Activated CD8-positive, alpha-beta T cell treated with anti-CD3 and anti-CD28 coated beads for 36 hours (primary cell): ENCODE measurements at regions not wholly inside any gene's neighbourhood (a gene's known extent, or its start where the extent isn't known, plus 50 kb on each side); places are given as distances from the start of the nearest gene placed in this dataset.

Experiments used
- ATAC-seq: fragments of 200-7000 bp; cut with Tn5 transposase; one replicate; pipeline ENCODE4 v1.10.0; 2021; ENCODE audit warnings: mild to moderate bottlenecking, moderate library complexity
- CTCF ChIA-PET: fragments of 350-600 bp; sonication (Branson Sonifier 250); formaldehyde crosslinking; loops from one replicate; lab custom pipeline; 2021; ENCODE audit warnings: antibody characterized with exemption; lab: Charles Lee
- POLR2A ChIA-PET: fragments of 350-600 bp; sonication (Branson Sonifier 250); formaldehyde crosslinking; loops from one replicate; lab custom pipeline; 2021; ENCODE audit warnings: antibody characterized with exemption; lab: Charles Lee
- DNase-seq: peaks from one replicate; pipeline ENCODE4 v3.0.0-alpha.2; 2020
- H3K27ac Mint-ChIP-seq: one replicate; pipeline ENCODE4 v1.8.0; 2021; ENCODE audit warnings: mild to moderate bottlenecking, mixed read lengths
- H3K27me3 Mint-ChIP-seq: one replicate; pipeline ENCODE4 v1.8.0; 2021; ENCODE audit warnings: mixed read lengths
- H3K36me3 Mint-ChIP-seq: one replicate; pipeline ENCODE4 v1.8.0; 2021; ENCODE audit warnings: low read depth, mixed read lengths
- H3K4me1 Mint-ChIP-seq: one replicate; pipeline ENCODE4 v1.8.0; 2021; ENCODE audit warnings: low read depth, mixed read lengths
- H3K4me3 Mint-ChIP-seq: one replicate; pipeline ENCODE4 v1.8.0; 2021; ENCODE audit warnings: mild to moderate bottlenecking, moderate library complexity, mixed read lengths
- H3K9me3 Mint-ChIP-seq: one replicate; pipeline ENCODE4 v1.8.0; 2021; ENCODE audit warnings: mixed read lengths
- intact Hi-C: fragments of 100-400 bp; cut with micrococcal nuclease; formaldehyde crosslinking; loops from one replicate; pipeline ENCODE4 v1.10.0; 2022
- TF ChIP-seq, protein P1 (sequence below): fragments of 200-600 bp; IDR thresholded peaks from one replicate; pipeline ENCODE4 v1.8.0; 2022; ENCODE audit warnings: antibody characterized with exemption, mild to moderate bottlenecking

DNA sequence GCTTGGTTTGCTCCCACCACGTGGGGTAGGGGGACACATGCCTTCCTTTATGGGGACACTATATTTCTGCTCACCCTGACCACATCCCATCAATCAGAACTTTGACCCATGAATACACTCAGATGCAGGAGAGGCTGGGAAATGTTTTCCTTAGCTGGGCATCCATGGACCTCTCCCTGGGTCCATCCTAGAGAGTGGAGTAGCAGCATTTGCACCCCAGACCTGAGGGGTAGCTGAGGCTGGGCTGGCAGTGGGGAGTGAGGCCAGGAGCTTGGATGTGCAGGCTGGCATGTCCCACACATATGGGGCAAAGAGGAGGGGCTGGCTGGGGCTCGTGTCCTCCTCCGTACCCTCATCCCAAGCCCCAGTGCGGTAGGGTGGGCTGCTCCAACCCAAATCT, 152.8 kb downstream of the TM9SF2 start:
- no peak for ATAC-seq
- no peak for DNase-seq
- Mint-ChIP-seq H3K27ac (no peak overlapping the region), H3K27me3 (no peaks in the 10 kb centered on the region), H3K4me1 (peaks cover 31% of the 10 kb centered on the region), H3K9me3 (no peaks in the 10 kb centered on the region), H3K36me3 (no peaks in the 10 kb centered on the region), H3K4me3 (no peak overlapping the region)
- intact Hi-C loops: loop anchor here (10.0 kb wide), 2 partner anchors 201 to 861 kb away; no protein-coding TSS in a partner anchor
- ChIA-PET CTCF (interaction anchor here (5.6 kb wide), 1 partner anchor 9 kb away, joined by 60 read pairs; no protein-coding TSS in a partner anchor), POLR2A (no interaction called here)
- TF ChIP-seq, protein P1, sequence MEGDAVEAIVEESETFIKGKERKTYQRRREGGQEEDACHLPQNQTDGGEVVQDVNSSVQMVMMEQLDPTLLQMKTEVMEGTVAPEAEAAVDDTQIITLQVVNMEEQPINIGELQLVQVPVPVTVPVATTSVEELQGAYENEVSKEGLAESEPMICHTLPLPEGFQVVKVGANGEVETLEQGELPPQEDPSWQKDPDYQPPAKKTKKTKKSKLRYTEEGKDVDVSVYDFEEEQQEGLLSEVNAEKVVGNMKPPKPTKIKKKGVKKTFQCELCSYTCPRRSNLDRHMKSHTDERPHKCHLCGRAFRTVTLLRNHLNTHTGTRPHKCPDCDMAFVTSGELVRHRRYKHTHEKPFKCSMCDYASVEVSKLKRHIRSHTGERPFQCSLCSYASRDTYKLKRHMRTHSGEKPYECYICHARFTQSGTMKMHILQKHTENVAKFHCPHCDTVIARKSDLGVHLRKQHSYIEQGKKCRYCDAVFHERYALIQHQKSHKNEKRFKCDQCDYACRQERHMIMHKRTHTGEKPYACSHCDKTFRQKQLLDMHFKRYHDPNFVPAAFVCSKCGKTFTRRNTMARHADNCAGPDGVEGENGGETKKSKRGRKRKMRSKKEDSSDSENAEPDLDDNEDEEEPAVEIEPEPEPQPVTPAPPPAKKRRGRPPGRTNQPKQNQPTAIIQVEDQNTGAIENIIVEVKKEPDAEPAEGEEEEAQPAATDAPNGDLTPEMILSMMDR: no peak

DNA sequence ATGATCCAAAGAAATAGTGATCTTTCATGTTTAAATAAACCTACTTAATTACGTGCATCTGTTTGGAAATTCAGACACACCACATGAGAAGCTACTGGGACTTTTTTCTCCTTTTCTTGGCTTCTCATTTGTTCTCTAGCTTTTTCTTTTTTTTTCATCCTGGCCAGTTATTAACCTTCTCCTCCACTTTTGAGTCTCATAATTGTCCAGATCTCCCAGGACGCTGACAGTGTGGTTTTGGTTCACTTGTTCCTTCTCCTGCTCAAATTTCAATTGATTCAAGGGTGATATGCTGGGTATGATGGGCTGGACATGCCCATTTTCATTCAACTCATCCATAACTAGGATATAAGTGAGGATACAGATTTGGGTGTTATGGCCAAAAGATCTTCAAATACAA, 152.3 kb downstream of the TM9SF2 start:
- Mint-ChIP-seq H3K27me3 (no peaks in the 10 kb centered on the region), H3K4me1 (peaks cover 25% of the 10 kb centered on the region), H3K4me3 (no peak overlapping the region), H3K36me3 (no peaks in the 10 kb centered on the region), H3K27ac (no peak overlapping the region), H3K9me3 (no peaks in the 10 kb centered on the region)
- TF ChIP-seq, protein P1: no peak
- intact Hi-C loops: loop anchor here (10.0 kb wide), 2 partner anchors 201 to 861 kb away; no protein-coding TSS in a partner anchor
- no peak for DNase-seq
- ChIA-PET CTCF (no interaction called here), POLR2A (no interaction called here)
- no peak for ATAC-seq

DNA sequence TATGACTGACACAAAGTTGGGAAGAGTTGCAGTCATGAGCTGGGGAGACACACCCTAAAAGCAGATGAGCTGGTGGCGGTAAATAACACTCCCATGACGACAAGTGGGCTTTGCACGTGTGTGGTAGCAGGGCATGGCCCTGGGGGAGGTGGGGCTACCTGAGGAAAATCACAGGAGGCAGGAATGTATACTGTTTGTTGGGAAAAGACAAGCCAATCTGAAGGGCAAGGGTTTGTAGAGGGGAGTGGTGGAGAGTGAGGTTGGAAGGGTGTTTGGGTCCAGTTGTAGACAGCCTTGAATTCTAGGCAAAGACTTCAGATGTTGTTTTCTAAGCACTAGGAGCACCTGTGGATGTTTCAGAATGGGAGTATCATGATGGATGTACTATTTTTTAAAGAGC, 151.6 kb downstream of the TM9SF2 start:
- CTCF ChIA-PET: no interaction called here
- H3K4me3 Mint-ChIP-seq: no peak overlapping the region
- no peaks in the 10 kb centered on the region for H3K9me3 Mint-ChIP-seq
- no peak overlapping the region for H3K27ac Mint-ChIP-seq
- H3K36me3 Mint-ChIP-seq: no peaks in the 10 kb centered on the region
- DNase-seq (no peak), ATAC-seq (no peak)
- H3K4me1 Mint-ChIP-seq: peaks cover 25% of the 10 kb centered on the region
- intact Hi-C loops: loop anchor here (10.0 kb wide), 2 partner anchors 202 to 862 kb away; no protein-coding TSS in a partner anchor
- POLR2A ChIA-PET: no interaction called here
- TF ChIP-seq, protein P1: no peak
- no peaks in the 10 kb centered on the region for H3K27me3 Mint-ChIP-seq

DNA sequence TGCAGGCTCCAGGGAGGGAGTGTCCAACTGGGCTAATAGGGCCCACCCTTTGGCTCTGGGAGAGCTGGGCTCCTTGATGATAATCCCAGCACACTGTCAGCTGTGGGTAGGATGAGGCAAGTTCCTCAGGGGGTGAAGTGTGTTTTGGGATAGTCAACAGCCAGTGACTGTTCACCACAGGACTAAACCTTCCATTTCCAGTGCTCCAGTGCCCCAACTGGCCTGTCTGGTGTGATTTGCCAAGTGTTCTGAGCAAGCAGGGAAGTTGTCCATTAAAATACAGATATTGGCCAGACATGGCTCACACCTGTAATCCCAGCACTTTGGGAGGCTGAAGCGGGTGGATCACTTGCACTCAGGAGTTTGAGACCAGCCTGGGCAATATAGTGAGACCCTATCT, 150.9 kb downstream of the TM9SF2 start:
- TF ChIP-seq, protein P1: no peak
- H3K36me3 Mint-ChIP-seq: no peaks in the 10 kb centered on the region
- ChIA-PET CTCF (no interaction called here), POLR2A (no interaction called here)
- no peak overlapping the region for H3K4me3 Mint-ChIP-seq
- intact Hi-C loops: loop anchor here (10.0 kb wide), 2 partner anchors 203 to 863 kb away; no protein-coding TSS in a partner anchor
- H3K27ac Mint-ChIP-seq: no peak overlapping the region
- H3K9me3 Mint-ChIP-seq: no peaks in the 10 kb centered on the region
- ATAC-seq (no peak), DNase-seq (no peak)
- H3K27me3 Mint-ChIP-seq: no peaks in the 10 kb centered on the region
- H3K4me1 Mint-ChIP-seq: peaks cover 19% of the 10 kb centered on the region

DNA sequence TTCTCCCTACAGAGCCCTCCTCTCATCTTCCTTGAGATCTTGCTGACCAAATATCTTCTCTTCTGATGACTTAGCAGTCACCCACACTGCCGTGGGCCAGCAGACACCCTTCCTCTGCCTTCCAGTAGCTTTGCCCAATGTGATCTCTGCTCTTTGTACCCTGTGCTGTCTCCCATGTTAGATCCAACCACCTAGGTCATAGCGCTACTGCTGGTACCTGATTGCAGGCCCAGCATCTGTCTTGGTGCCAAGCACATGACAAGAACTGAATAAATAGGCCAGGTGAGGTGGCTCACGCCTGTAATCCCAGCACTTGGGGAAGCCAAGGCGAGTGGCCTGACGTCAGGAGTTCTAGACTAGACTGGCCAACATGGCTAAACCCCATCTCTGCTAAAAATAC, 149.7 kb downstream of the TM9SF2 start:
- Mint-ChIP-seq H3K27ac (no peak overlapping the region), H3K4me3 (no peak overlapping the region), H3K36me3 (no peaks in the 10 kb centered on the region), H3K9me3 (no peaks in the 10 kb centered on the region), H3K4me1 (peaks cover 7% of the 10 kb centered on the region), H3K27me3 (no peaks in the 10 kb centered on the region)
- POLR2A ChIA-PET: interaction anchor here (0.6 kb wide), 1 partner anchor 33 kb away, joined by 3 read pairs; no protein-coding TSS in a partner anchor
- DNase-seq: no peak
- CTCF ChIA-PET: no interaction called here
- intact Hi-C loops: loop anchor here (10.0 kb wide), 2 partner anchors 204 to 864 kb away; no protein-coding TSS in a partner anchor
- no peak for ATAC-seq
- TF ChIP-seq, protein P1: no peak
